Loucy (cell line): ENCODE measurements at regions not wholly inside any gene's neighbourhood (a gene's known extent, or its start where the extent isn't known, plus 50 kb on each side); places are given as distances from the start of the nearest gene placed in this dataset.

Experiments used
- CTCF ChIP-seq: fragments of 200-600 bp; sonication (generic); conservative IDR thresholded peaks from 2 replicates; pipeline ENCODE4 v1.5.1; 2014; ENCODE audit warnings: mild to moderate bottlenecking, antibody characterized with exemption, low read length
- EZH2phosphoT487 ChIP-seq: fragments of 200-600 bp; IDR thresholded peaks from 2 replicates; pipeline ENCODE4 v1.6.1; 2018; ENCODE audit warnings: antibody characterized with exemption, mild to moderate bottlenecking, moderate library complexity, borderline replicate concordance

GRCh38 chr5:154614595-154614994 lies 136.6 kb upstream of the HAND1 start:
- no peak for TF ChIP-seq CTCF
- no peak for TF ChIP-seq EZH2phosphoT487
